WTC11 (cell line): ENCODE measurements at regions not wholly inside any gene's neighbourhood (a gene's known extent, or its start where the extent isn't known, plus 50 kb on each side); places are given as distances from the start of the nearest gene placed in this dataset.

Source experiments
- ATAC-seq: fragments of 200-7000 bp; cut with Tn5 transposase; 2 replicates; pipeline ENCODE4 v1.10.0; 2021; ENCODE audit warnings: mild to moderate bottlenecking, moderate library complexity
- CTCF ChIA-PET: fragments of 300-600 bp; sonication (Branson Sonifier 250); formaldehyde crosslinking; loops from one replicate; lab custom pipeline; 2021; ENCODE audit warnings: antibody characterized with exemption; lab: Charles Lee
- POLR2A ChIA-PET: fragments of 350-600 bp; sonication (Branson Sonifier 250); formaldehyde crosslinking; loops from one replicate; lab custom pipeline; 2021; ENCODE audit warnings: antibody characterized with exemption; lab: Charles Lee
- DNase-seq: peaks from one replicate; pipeline ENCODE4 v3.0.0; 2021; ENCODE audit warnings: low spot score
- H3K27ac Mint-ChIP-seq: 2 replicates; pipeline ENCODE4 v1.8.0; 2021; ENCODE audit warnings: mixed read lengths
- H3K27me3 Mint-ChIP-seq: 2 replicates; pipeline ENCODE4 v1.8.0; 2021; ENCODE audit warnings: low read depth, mild to moderate bottlenecking, moderate library complexity, mixed read lengths
- H3K36me3 Mint-ChIP-seq: 2 replicates; pipeline ENCODE4 v1.8.0; 2021; ENCODE audit warnings: mixed read lengths
- H3K4me1 Mint-ChIP-seq: 2 replicates; pipeline ENCODE4 v1.8.0; 2022; ENCODE audit warnings: mixed read lengths
- H3K4me3 Mint-ChIP-seq: 2 replicates; pipeline ENCODE4 v1.8.0; 2021; ENCODE audit warnings: mild to moderate bottlenecking, moderate library complexity, mixed read lengths
- H3K9me3 Mint-ChIP-seq: 2 replicates; pipeline ENCODE4 v1.8.0; 2021; ENCODE audit warnings: mixed read lengths
- E2F4 ChIP-seq: sonication (generic); formaldehyde crosslinking; IDR thresholded peaks from 2 replicates; pipeline ENCODE4 v1.8.1; 2022; ENCODE audit warnings: low read depth, mild to moderate bottlenecking, moderate library complexity, missing genetic modification reagents, borderline replicate concordance
- ETV6 ChIP-seq: sonication (generic); formaldehyde crosslinking; IDR thresholded peaks from 2 replicates; pipeline ENCODE4 v1.8.1; 2022; ENCODE audit warnings: mild to moderate bottlenecking, missing genetic modification reagents
- JAZF1 ChIP-seq: fragments of 250-450 bp; sonication (Bioruptor Pico); IDR thresholded peaks from 2 replicates; pipeline ENCODE4 v1.9.0; 2021; ENCODE audit warnings: moderate library complexity, mild to moderate bottlenecking, inconsistent platforms
- JUN ChIP-seq: sonication (generic); formaldehyde crosslinking; IDR thresholded peaks from 2 replicates; pipeline ENCODE4 v1.8.0; 2023; ENCODE audit warnings: mild to moderate bottlenecking, missing genetic modification reagents
- KAT7 ChIP-seq: sonication (generic); formaldehyde crosslinking; IDR thresholded peaks from 2 replicates; pipeline ENCODE4 v1.8.1; 2023; ENCODE audit warnings: missing genetic modification reagents, mild to moderate bottlenecking, borderline replicate concordance
- MLX ChIP-seq: sonication (generic); formaldehyde crosslinking; IDR thresholded peaks from 2 replicates; pipeline ENCODE4 v1.8.1; 2023; ENCODE audit warnings: mild to moderate bottlenecking, missing genetic modification reagents, moderate library complexity
- MYBL2 ChIP-seq: sonication (generic); formaldehyde crosslinking; IDR thresholded peaks from 2 replicates; pipeline ENCODE4 v1.8.1; 2023; ENCODE audit warnings: mild to moderate bottlenecking, moderate library complexity, missing genetic modification reagents
- NR2C2 ChIP-seq: sonication (generic); formaldehyde crosslinking; IDR thresholded peaks from 2 replicates; pipeline ENCODE4 v1.8.0; 2022; ENCODE audit warnings: mild to moderate bottlenecking, missing genetic modification reagents
- OVOL2 ChIP-seq: fragments of 250-450 bp; sonication (Bioruptor Pico); IDR thresholded peaks from 2 replicates; pipeline ENCODE4 v1.9.0; 2021; ENCODE audit warnings: mild to moderate bottlenecking, borderline replicate concordance
- SMAD4 ChIP-seq: sonication (generic); formaldehyde crosslinking; IDR thresholded peaks from 2 replicates; pipeline ENCODE4 v1.8.0; 2022; ENCODE audit warnings: mild to moderate bottlenecking, missing genetic modification reagents
- TCF7 ChIP-seq: sonication (generic); formaldehyde crosslinking; IDR thresholded peaks from 2 replicates; pipeline ENCODE4 v1.8.0; 2022; ENCODE audit warnings: mild to moderate bottlenecking, low read depth, missing genetic modification reagents, moderate library complexity
- TP53 ChIP-seq: sonication (generic); formaldehyde crosslinking; IDR thresholded peaks from 2 replicates; pipeline ENCODE4 v1.8.1; 2023; ENCODE audit warnings: mild to moderate bottlenecking, missing genetic modification reagents
- ZNF121 ChIP-seq: sonication (generic); formaldehyde crosslinking; IDR thresholded peaks from 2 replicates; pipeline ENCODE4 v1.8.0; 2023; ENCODE audit warnings: missing genetic modification reagents
- ZSCAN18 ChIP-seq: fragments of 250-450 bp; sonication (Bioruptor Pico); IDR thresholded peaks from 2 replicates; pipeline ENCODE4 v2.1.2; 2022; ENCODE audit warnings: mild to moderate bottlenecking, moderate library complexity
- TF ChIP-seq, protein P1 (sequence below): sonication (generic); formaldehyde crosslinking; IDR thresholded peaks from 2 replicates; pipeline ENCODE4 v1.8.0; 2022; ENCODE audit warnings: mild to moderate bottlenecking, missing genetic modification reagents
- TF ChIP-seq, protein P2 (sequence below): sonication (generic); formaldehyde crosslinking; IDR thresholded peaks from 2 replicates; pipeline ENCODE4 v1.8.1; 2022; ENCODE audit warnings: mild to moderate bottlenecking, moderate library complexity, missing genetic modification reagents
- TF ChIP-seq, protein P3 (sequence below): sonication (generic); formaldehyde crosslinking; IDR thresholded peaks from 2 replicates; pipeline ENCODE4 v1.8.0; 2022; ENCODE audit warnings: mild to moderate bottlenecking, missing genetic modification reagents
- TF ChIP-seq, protein P4 (sequence below): sonication (generic); formaldehyde crosslinking; IDR thresholded peaks from 2 replicates; pipeline ENCODE4 v1.8.0; 2023; ENCODE audit warnings: missing genetic modification reagents, mild to moderate bottlenecking, borderline replicate concordance
- TF ChIP-seq, protein P5 (sequence below): sonication (generic); formaldehyde crosslinking; IDR thresholded peaks from 2 replicates; pipeline ENCODE4 v1.8.0; 2022; ENCODE audit warnings: mild to moderate bottlenecking, missing genetic modification reagents

GRCh38 chr11:93248602-93249001 lies 50.8 kb upstream of the SLC36A4 start:
- H3K36me3 Mint-ChIP-seq = no peaks in the 10 kb centered on the region
- no peaks in the 10 kb centered on the region for H3K4me1 Mint-ChIP-seq
- H3K27me3 Mint-ChIP-seq = no peaks in the 10 kb centered on the region
- peaks cover 14% of the 10 kb centered on the region for H3K9me3 Mint-ChIP-seq
- ChIA-PET CTCF (interaction anchor here (0.6 to 2.0 kb wide), 10 partner anchors 9 to 404 kb away, joined by 3 to 6 read pairs (median 3); no protein-coding TSS in a partner anchor), POLR2A (no interaction called here)
- no peak for DNase-seq
- H3K4me3 Mint-ChIP-seq = no peak overlapping the region
- TF ChIP-seq, protein P1, sequence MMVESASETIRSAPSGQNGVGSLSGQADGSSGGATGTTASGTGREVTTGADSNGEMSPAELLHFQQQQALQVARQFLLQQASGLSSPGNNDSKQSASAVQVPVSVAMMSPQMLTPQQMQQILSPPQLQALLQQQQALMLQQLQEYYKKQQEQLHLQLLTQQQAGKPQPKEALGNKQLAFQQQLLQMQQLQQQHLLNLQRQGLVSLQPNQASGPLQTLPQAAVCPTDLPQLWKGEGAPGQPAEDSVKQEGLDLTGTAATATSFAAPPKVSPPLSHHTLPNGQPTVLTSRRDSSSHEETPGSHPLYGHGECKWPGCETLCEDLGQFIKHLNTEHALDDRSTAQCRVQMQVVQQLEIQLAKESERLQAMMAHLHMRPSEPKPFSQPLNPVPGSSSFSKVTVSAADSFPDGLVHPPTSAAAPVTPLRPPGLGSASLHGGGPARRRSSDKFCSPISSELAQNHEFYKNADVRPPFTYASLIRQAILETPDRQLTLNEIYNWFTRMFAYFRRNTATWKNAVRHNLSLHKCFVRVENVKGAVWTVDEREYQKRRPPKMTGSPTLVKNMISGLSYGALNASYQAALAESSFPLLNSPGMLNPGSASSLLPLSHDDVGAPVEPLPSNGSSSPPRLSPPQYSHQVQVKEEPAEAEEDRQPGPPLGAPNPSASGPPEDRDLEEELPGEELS (CRISPR knock-in tag) = no peak
- no peak for TF ChIP-seq JAZF1 (CRISPR knock-in tag)
- no peak for TF ChIP-seq OVOL2 (CRISPR knock-in tag)
- no peak for TF ChIP-seq MLX
- no peak for TF ChIP-seq TCF7 (CRISPR knock-in tag)
- TF ChIP-seq, protein P2, sequence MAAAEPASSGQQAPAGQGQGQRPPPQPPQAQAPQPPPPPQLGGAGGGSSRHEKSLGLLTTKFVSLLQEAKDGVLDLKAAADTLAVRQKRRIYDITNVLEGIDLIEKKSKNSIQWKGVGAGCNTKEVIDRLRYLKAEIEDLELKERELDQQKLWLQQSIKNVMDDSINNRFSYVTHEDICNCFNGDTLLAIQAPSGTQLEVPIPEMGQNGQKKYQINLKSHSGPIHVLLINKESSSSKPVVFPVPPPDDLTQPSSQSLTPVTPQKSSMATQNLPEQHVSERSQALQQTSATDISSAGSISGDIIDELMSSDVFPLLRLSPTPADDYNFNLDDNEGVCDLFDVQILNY (CRISPR knock-in tag) = no peak
- no peak for TF ChIP-seq ETV6 (CRISPR knock-in tag)
- no peak for TF ChIP-seq E2F4 (CRISPR knock-in tag)
- TF ChIP-seq MYBL2 (CRISPR knock-in tag) = no peak
- TF ChIP-seq KAT7 (CRISPR knock-in tag) = no peak
- TF ChIP-seq, protein P3, sequence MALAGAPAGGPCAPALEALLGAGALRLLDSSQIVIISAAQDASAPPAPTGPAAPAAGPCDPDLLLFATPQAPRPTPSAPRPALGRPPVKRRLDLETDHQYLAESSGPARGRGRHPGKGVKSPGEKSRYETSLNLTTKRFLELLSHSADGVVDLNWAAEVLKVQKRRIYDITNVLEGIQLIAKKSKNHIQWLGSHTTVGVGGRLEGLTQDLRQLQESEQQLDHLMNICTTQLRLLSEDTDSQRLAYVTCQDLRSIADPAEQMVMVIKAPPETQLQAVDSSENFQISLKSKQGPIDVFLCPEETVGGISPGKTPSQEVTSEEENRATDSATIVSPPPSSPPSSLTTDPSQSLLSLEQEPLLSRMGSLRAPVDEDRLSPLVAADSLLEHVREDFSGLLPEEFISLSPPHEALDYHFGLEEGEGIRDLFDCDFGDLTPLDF (CRISPR knock-in tag) = no peak
- TF ChIP-seq ZSCAN18 = no peak
- no peak for TF ChIP-seq SMAD4 (CRISPR knock-in tag)
- no peak for TF ChIP-seq TP53
- TF ChIP-seq ZNF121 (CRISPR knock-in tag) = no peak
- TF ChIP-seq, protein P4, sequence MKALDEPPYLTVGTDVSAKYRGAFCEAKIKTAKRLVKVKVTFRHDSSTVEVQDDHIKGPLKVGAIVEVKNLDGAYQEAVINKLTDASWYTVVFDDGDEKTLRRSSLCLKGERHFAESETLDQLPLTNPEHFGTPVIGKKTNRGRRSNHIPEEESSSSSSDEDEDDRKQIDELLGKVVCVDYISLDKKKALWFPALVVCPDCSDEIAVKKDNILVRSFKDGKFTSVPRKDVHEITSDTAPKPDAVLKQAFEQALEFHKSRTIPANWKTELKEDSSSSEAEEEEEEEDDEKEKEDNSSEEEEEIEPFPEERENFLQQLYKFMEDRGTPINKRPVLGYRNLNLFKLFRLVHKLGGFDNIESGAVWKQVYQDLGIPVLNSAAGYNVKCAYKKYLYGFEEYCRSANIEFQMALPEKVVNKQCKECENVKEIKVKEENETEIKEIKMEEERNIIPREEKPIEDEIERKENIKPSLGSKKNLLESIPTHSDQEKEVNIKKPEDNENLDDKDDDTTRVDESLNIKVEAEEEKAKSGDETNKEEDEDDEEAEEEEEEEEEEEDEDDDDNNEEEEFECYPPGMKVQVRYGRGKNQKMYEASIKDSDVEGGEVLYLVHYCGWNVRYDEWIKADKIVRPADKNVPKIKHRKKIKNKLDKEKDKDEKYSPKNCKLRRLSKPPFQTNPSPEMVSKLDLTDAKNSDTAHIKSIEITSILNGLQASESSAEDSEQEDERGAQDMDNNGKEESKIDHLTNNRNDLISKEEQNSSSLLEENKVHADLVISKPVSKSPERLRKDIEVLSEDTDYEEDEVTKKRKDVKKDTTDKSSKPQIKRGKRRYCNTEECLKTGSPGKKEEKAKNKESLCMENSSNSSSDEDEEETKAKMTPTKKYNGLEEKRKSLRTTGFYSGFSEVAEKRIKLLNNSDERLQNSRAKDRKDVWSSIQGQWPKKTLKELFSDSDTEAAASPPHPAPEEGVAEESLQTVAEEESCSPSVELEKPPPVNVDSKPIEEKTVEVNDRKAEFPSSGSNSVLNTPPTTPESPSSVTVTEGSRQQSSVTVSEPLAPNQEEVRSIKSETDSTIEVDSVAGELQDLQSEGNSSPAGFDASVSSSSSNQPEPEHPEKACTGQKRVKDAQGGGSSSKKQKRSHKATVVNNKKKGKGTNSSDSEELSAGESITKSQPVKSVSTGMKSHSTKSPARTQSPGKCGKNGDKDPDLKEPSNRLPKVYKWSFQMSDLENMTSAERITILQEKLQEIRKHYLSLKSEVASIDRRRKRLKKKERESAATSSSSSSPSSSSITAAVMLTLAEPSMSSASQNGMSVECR = no peak
- no peak for TF ChIP-seq NR2C2 (CRISPR knock-in tag)
- no peak for TF ChIP-seq JUN (CRISPR knock-in tag)
- TF ChIP-seq, protein P5, sequence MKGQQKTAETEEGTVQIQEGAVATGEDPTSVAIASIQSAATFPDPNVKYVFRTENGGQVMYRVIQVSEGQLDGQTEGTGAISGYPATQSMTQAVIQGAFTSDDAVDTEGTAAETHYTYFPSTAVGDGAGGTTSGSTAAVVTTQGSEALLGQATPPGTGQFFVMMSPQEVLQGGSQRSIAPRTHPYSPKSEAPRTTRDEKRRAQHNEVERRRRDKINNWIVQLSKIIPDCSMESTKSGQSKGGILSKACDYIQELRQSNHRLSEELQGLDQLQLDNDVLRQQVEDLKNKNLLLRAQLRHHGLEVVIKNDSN (CRISPR knock-in tag) = no peak
- no peak; the same call in 1 of the 2 replicates for ATAC-seq
- H3K27ac Mint-ChIP-seq = no peak overlapping the region
